Left lobe of liver (tissue), 2 donors: ENCODE measurements at regions not wholly inside any gene's neighbourhood (a gene's known extent, or its start where the extent isn't known, plus 50 kb on each side); places are given as distances from the start of the nearest gene placed in this dataset.

ENCODE experiments used
- ATAC-seq: fragments of 200-7000 bp; cut with Tn5 transposase; one replicate; pipeline ENCODE4 v1.9.1; 2020; ENCODE audit warnings: mild to moderate bottlenecking, moderate library complexity
- DNase-seq: peaks from one replicate; pipeline ENCODE4 v3.0.0-alpha.2; 2020; ENCODE audit warnings: low spot score
- donor health status: DM: no; HTN: no; CAD: no; lungs with moderate emphysema.
- donor health status: DM: no; HTN: yes; CAD: no.

- DNase-seq = no peak
- ATAC-seq = no peak
Measured at GRCh38 chr10:2871673-2872219, 195.6 kb upstream of the PFKP start.

- ATAC-seq (no peak), DNase-seq (no peak)
Measured at GRCh38 chr10:2870654-2871053, 196.7 kb upstream of the PFKP start.

GRCh38 chr10:2867788-2868299 lies 199.5 kb upstream of the PFKP start:
- no peak for DNase-seq

GRCh38 chr10:2866569-2866968 lies 200.8 kb upstream of the PFKP start:
- DNase-seq = no peak
- no peak for ATAC-seq

More at GRCh38 chr10:2867788-2868299, 199.5 kb upstream of the PFKP start:
- ATAC-seq = no peak

- ATAC-seq (no peak), DNase-seq (no peak)
Measured at GRCh38 chr10:2861632-2862210, 205.6 kb upstream of the PFKP start.

GRCh38 chr10:2858452-2858851 lies 208.9 kb upstream of the PFKP start:
- ATAC-seq (no peak), DNase-seq (no peak)

DNA sequence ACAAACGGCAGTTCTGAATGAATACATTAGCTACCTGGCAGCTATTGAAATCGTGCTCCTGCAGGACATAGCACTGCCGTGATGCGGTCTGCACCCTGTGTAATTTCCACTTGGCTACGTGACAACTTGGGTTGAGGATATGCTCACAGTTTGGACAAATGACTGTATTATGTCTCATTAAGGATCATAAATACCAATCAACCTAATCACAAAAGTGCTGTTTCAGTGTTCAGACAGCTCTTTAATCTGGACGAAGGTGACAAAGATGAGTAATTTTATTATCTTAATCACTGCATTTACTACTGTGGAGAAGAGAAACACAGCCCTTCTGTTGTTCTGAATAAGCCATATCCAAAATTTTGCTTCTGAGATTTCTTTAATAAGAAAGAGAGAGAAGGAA lies 210.8 kb upstream of the PFKP start:
- ATAC-seq (no peak), DNase-seq (no peak)

DNA sequence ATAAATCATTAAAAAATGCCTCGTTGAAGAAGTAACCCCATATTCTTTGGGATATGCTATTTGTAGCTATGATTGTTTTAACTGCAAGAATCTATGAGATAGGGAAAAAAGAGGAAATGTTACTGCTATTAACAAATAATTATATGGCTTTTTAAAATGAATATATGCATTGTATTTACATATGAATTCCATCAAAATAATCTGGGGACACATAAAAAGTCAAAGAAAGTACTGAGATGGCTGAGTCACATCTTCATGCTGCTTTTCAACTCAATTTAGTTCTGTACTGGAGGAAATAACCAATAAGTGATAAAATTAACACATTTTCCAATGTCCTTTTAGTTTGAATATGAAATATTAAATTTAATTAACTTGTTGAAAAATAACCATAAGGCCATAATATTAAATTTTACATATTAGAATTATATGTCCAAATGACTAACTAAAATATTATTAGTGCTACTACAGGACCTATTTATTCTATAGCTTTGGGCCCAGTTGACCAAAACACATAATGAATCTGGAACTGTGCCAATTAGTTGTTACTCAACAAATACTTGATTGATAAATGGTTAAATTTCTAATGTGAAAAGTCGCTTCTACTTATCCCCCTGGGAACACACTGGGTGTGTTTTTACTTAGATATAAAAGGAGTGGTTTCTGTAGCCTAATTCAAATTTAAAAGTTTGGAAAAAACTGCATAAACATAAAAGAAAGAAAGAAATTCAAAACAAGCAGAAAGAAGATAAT lies 214.6 kb upstream of the PFKP start:
- DNase-seq = no peak
- ATAC-seq = no peak

DNA sequence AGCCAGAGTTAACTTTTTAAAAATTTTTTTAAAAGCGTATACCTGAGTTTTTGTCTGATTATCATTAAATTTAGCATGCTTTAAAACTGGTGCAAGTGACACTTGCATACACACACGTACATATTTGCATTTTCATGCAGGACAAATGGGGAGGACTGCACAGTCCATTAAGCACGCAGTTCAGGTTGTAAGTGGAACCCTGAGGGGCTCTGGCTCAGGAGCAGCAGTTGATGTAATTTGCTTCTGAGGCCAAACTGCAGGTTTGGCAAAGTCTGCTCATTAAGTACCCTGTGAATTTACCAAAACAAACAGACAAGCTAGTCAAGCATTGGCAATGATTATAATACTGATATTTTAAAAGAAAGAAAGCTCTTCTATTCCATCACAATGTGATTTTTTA lies 215.8 kb upstream of the PFKP start:
- ATAC-seq (no peak), DNase-seq (no peak)

DNA sequence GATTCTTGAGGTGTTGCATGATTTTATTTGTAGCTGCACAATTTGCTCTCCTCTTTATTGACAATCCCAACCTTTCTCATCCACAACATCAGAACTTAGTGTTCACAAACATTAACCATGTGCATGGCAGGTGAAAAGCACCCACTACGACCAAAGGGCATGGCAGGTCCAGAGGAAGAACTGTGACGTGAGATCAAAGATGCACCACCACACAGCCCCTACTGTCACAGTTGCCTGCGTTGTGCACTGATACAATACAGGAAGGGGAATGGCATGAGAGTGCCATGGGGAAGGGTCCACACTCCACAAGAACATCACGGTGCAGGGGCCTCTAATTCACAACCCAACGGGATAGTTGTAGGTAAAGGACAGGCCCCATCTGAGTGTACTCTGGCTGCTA lies 217.1 kb upstream of the PFKP start:
- no peak for DNase-seq
- ATAC-seq = no peak

DNA sequence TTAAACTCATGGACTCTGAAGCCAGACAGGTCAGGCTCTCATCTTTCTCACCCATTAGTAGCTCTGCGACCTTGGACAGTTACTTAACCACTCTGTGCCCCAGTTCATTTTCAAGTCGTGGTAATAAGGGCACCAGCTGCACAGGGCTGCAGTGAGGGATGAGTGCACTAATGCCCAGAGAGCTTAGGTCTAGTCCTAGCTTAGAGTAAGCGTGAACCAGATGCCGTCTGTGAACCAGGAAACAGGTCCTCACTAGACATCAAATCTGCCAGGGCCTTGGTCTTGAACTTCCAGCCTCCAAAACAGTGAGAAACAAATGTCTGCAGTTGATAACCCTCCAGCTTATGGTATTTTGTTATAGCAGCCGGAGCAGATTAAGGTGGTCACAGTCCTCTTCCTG lies 222.4 kb upstream of the PFKP start:
- ATAC-seq = no peak
- no peak for DNase-seq

DNA sequence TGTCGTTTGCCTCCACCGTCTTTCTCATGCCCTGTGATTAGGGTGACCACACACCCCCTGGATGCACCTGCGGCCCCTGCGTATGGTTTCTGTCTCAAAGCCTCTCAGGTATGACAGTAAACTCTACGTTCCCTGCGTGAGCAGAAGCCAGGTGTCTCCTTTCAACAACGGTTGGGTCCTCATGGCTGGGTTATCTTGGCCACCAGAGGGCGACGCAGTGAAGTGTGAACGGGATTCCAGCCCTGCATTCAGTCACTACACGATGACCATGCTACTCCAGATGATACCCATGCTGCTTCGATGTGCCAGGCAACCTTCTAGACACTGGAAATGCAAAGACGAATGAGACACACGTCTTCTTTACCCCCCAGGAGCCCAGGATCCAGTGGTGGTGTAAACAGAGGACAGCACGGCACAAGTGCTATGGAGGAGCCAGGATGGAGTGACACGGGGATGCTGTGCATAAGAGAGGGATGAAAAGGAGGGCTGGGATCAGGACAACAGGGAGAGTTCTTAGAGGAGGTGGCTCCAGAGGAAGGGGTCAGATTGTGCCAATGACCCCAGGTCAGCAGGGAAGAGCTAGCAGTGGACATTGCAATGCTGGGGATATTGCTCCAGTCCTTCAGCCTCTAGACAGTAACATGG lies 228.1 kb upstream of the PFKP start:
- DNase-seq (no peak), ATAC-seq (peak; percentile 56)

DNA sequence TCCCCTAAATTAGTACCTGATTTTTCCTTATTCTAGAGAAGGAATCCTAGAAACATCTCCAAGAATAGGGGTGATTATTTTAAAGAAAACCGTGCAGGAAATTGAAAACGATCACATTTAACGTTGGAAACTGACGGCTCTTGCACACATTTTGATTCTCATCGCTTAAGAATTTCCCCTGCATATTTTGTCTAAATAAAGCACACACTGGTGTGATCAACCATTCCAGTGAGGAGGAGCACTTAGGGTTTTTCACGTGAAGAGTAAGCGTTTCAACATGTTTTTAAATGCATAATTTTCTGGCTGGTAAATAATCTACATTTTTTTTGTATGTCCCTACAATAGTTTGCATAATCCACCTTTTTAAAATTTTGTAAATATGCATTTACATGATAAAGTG lies 229.7 kb upstream of the PFKP start:
- ATAC-seq = no peak
- no peak for DNase-seq

DNA sequence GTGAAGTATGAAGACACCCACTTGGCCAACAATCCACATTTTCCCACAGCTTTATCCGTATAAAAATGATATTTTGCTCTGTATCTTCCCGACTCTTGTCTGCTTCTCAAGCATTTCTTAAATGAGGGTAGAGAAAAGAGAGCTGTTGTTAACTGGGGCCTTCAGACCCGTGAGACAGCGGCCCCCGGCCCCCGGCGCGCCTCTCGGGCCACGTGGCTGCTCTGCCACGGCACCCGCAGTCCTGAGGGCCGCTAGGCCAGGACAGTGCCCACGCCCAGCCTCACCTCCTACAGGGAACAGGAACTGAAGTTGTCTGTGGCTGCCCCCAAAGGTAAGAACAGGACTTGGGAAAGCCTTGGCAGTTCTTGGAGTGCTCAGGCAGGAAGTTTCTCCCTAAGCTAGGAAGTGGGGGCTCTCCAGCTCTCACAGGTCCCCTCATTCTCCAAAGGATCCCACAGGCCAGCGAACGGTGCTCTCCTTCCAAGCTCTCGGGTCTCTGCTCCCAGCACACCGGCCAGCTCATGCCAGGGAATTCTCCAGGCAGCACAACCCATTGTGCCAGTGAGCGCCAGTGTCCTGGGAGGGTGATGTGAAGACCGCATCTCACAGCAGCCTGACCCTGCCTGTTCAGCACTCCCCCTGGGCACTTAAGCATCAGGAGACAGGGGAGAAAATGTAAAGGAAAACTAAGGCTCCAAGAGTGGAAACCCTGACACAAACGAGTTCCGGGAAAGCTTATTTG lies 230.3 kb upstream of the PFKP start:
- no peak for ATAC-seq

DNA sequence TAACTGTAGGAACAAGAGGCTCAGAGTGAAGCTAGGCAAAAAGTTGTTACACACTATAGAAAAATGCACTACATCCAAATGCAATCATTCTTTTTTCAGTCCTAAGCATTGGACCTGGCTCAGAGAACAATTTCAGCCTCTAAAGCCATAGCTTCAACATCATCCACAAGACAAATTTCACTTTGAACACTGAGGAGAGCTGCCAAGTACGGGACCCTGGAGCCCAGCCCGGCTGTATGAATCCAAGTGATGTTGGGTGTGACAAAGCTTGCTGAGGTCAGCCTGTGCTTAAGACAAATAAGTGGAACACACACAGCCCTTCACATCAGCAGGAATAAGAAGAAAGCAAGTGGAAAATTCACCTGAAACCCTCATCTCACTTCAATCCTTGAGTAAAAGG lies 233.1 kb upstream of the PFKP start:
- ATAC-seq (no peak), DNase-seq (no peak)

More for the DNA sequence above, 230.3 kb upstream of the PFKP start:
- DNase-seq = no peak

DNA sequence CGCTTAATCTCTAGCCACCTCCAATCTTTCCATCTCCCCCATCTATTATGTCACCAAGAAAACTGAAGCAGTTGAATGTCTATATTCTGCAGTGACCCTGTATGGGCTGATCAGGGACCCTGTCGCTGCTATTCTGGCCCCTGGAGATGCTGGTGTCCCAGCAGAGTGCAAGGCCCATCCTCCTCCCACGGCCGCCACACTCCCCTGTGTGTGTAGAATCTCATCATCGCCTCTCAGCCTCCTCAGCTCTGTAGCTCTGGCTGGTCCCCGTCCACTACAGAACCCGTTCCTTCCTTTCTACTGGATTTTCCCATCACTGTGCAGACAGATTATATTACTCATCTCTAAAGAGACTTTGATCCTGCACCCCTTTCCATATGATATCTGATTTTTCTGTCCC lies 235.8 kb upstream of the PFKP start:
- ATAC-seq = no peak
- DNase-seq = no peak

- DNase-seq (no peak), ATAC-seq (no peak)
Measured at GRCh38 chr10:2828741-2829140, 238.6 kb upstream of the PFKP start.

DNA sequence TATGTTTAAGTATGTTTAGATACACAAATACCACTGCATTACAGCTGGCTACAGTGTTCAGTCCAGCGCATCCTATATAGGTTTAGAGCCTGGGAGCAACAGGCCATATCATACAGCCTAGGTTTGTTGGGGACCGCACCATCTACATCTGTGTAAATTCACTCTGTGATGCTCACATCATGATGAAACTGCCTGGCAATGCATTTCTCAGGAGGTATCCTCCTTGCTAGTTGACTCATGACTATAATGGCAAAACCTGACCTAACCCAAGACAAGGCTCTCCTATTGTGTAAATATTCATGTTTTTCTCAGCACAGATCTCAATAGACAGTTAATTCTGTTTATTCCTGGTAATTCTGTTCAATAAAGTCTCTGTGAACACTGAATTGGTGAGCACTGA lies 240.7 kb upstream of the PFKP start:
- DNase-seq (no peak), ATAC-seq (no peak)

DNA sequence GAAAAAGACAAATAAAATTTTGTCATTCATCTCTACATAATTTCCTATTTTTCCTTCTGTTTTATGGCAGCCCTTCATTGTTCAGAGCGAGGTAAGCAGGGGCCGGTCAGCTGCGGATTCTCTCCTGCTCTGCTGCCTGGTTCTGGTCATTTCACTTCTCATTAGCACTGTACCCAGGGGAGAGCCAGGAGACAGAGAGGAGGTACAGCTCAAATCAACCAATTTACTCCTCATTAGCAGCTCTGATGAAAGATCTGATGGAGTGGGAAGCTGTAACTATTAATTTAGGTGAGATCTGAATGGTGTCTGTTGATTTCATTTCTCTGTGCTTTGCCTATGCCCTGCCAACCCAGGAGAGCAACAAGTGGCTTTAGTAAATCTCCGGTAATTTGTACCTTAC lies 241.5 kb upstream of the PFKP start:
- DNase-seq (no peak), ATAC-seq (no peak)

GRCh38 chr10:2817940-2818636 lies 249.3 kb upstream of the PFKP start:
- ATAC-seq (no peak), DNase-seq (no peak)

- ATAC-seq (no peak), DNase-seq (no peak)
Measured at GRCh38 chr10:2813693-2814092, 253.7 kb upstream of the PFKP start.
